HG02798 (cell line): ENCODE measurements at regions not wholly inside any gene's neighbourhood (a gene's known extent, or its start where the extent isn't known, plus 50 kb on each side); places are given as distances from the start of the nearest gene placed in this dataset.

ENCODE experiments used
- ATAC-seq: cut with Tn5 transposase; IDR thresholded peaks from one replicate; pipeline ENCODE4 v1.9.1; 2021; ENCODE audit warnings: mild to moderate bottlenecking; ENCODE audit not compliant: unreplicated experiment, poor library complexity

GRCh38 chr3:94564247-94564646, 501.4 kb downstream of the NSUN3 start:
- ATAC-seq, result no peak

GRCh38 chr3:94568041-94568440, 505.2 kb downstream of the NSUN3 start:
- no peak for ATAC-seq

GRCh38 chr3:94573337-94573736, 510.5 kb downstream of the NSUN3 start:
- ATAC-seq, result no peak

GRCh38 chr3:94587291-94587690, 524.4 kb downstream of the NSUN3 start:
- ATAC-seq, result no peak

GRCh38 chr3:94593526-94594150, 530.8 kb downstream of the NSUN3 start:
- ATAC-seq, result no peak

- ATAC-seq, result no peak
Observed at GRCh38 chr3:94596141-94596540, 533.3 kb downstream of the NSUN3 start.

- ATAC-seq, result peak; percentile 45
Observed at GRCh38 chr3:94596887-94597566, 534.2 kb downstream of the NSUN3 start.

- ATAC-seq, result no peak
Observed at GRCh38 chr3:94607778-94608177, 544.9 kb downstream of the NSUN3 start.

- ATAC-seq, result no peak
Observed at GRCh38 chr3:94609908-94610307, 547.0 kb downstream of the NSUN3 start.

- no peak for ATAC-seq
Observed at GRCh38 chr3:94611596-94611995, 548.7 kb downstream of the NSUN3 start.

GRCh38 chr3:94612631-94613030, 549.8 kb downstream of the NSUN3 start:
- ATAC-seq, result no peak

- ATAC-seq, result no peak
Observed at GRCh38 chr3:94614192-94614591, 551.3 kb downstream of the NSUN3 start.

GRCh38 chr3:94615275-94616065, 552.6 kb downstream of the NSUN3 start:
- no peak for ATAC-seq

- no peak for ATAC-seq
Observed at GRCh38 chr3:94616833-94617232, 554.0 kb downstream of the NSUN3 start.

GRCh38 chr3:94617312-94617711, 554.5 kb downstream of the NSUN3 start:
- no peak for ATAC-seq

- no peak for ATAC-seq
Observed at GRCh38 chr3:94619643-94620042, 556.8 kb downstream of the NSUN3 start.

- ATAC-seq, result no peak
Observed at GRCh38 chr3:94626573-94626972, 563.7 kb downstream of the NSUN3 start.

GRCh38 chr3:94627689-94628088, 564.8 kb downstream of the NSUN3 start:
- no peak for ATAC-seq

- no peak for ATAC-seq
Observed at GRCh38 chr3:94643400-94643799, 580.5 kb downstream of the NSUN3 start.

GRCh38 chr3:94645790-94646189, 582.9 kb downstream of the NSUN3 start:
- no peak for ATAC-seq

GRCh38 chr3:94647131-94647530, 584.3 kb downstream of the NSUN3 start:
- ATAC-seq, result no peak
